Smooth muscle cell (in vitro differentiated cells): ENCODE measurements at regions not wholly inside any gene's neighbourhood (a gene's known extent, or its start where the extent isn't known, plus 50 kb on each side); places are given as distances from the start of the nearest gene placed in this dataset.
"Not testable (repeated sequence)": the region's sequence is repeated elsewhere in the genome, so short reads cannot be mapped to it uniquely, and the experiment has no call there.

ENCODE experiments used
- DNase-seq: peaks from one replicate; lab custom pipeline; 2025; ENCODE audit not compliant: unreplicated experiment; lab: John Stamatoyannopoulos, UW
- H2AFZ ChIP-seq: fragments of 200-600 bp; sonication (generic); 2 replicates; pipeline ENCODE4 v1.6.0; 2016; ENCODE audit warnings: antibody characterized with exemption, low read depth, mild to moderate bottlenecking
- H3F3A ChIP-seq: fragments of 200-600 bp; sonication (generic); 2 replicates; pipeline ENCODE4 v1.6.0; 2017; ENCODE audit warnings: antibody characterized with exemption, low read depth
- H3K27ac ChIP-seq: fragments of 200-600 bp; sonication (generic); 2 replicates; pipeline ENCODE4 v1.5.1; 2016; ENCODE audit warnings: low read depth, mild to moderate bottlenecking
- H3K27me3 ChIP-seq: fragments of 200-600 bp; sonication (generic); 2 replicates; pipeline ENCODE4 v1.6.1; 2016; ENCODE audit warnings: low read depth, mild to moderate bottlenecking
- H3K36me3 ChIP-seq: fragments of 200-600 bp; sonication (generic); 2 replicates; pipeline ENCODE4 v1.5.1; 2016; ENCODE audit warnings: low read depth
- H3K4me1 ChIP-seq: fragments of 200-600 bp; sonication (generic); 2 replicates; pipeline ENCODE4 v1.5.1; 2016; ENCODE audit warnings: low read depth
- H3K4me2 ChIP-seq: fragments of 200-600 bp; sonication (generic); 2 replicates; pipeline ENCODE4 v1.6.0; 2016; ENCODE audit warnings: mild to moderate bottlenecking
- H3K4me3 ChIP-seq: fragments of 200-600 bp; sonication (generic); 2 replicates; pipeline ENCODE4 v1.5.1; 2016; ENCODE audit warnings: mild to moderate bottlenecking
- H3K79me2 ChIP-seq: fragments of 200-600 bp; sonication (generic); 2 replicates; pipeline ENCODE4 v1.6.0; 2016; ENCODE audit warnings: low read depth, mild to moderate bottlenecking
- H3K9ac ChIP-seq: fragments of 200-600 bp; sonication (generic); 2 replicates; pipeline ENCODE4 v1.6.0; 2016; ENCODE audit warnings: low read depth
- H3K9me3 ChIP-seq: fragments of 200-600 bp; sonication (generic); replicated peaks from 2 replicates; pipeline ENCODE4 v1.5.1; 2016; ENCODE audit warnings: low read depth
- H4K20me1 ChIP-seq: fragments of 200-600 bp; sonication (generic); 2 replicates; pipeline ENCODE4 v1.6.0; 2016; ENCODE audit warnings: low read depth
- CTCF ChIP-seq: fragments of 200-600 bp; sonication (generic); IDR thresholded peaks from 2 replicates; pipeline ENCODE4 v1.5.1; 2017; ENCODE audit warnings: borderline replicate concordance, mild to moderate bottlenecking, antibody characterized with exemption; ENCODE audit not compliant: insufficient read depth, poor library complexity, severe bottlenecking
- WGBS: methylation state at CpG from one replicate; pipeline ENCODE4 v1.1.7; 2016; ENCODE audit warnings: low lambda C conversion rate; 5-methylcytosine and 5-hydroxymethylcytosine counted together

- no peak overlapping the region for H2AFZ ChIP-seq
- no peak overlapping the region for H3K4me2 ChIP-seq
- no peaks in the 10 kb centered on the region for H4K20me1 ChIP-seq
- WGBS = 81% methylated on average over 6 of the region's 6 CpGs
- H3K79me2 ChIP-seq = no peaks in the 10 kb centered on the region
- H3K27me3 ChIP-seq = no peaks in the 10 kb centered on the region
- H3K27ac ChIP-seq = no peak overlapping the region
- no peak for TF ChIP-seq CTCF
- H3K9ac ChIP-seq = no peak overlapping the region
- peaks cover 25% of the 10 kb centered on the region for H3K4me1 ChIP-seq
- no peak for DNase-seq
- H3F3A ChIP-seq = no peaks in the 10 kb centered on the region
- no peak overlapping the region for H3K4me3 ChIP-seq
- no peaks in the 10 kb centered on the region for H3K36me3 ChIP-seq
- H3K9me3 ChIP-seq = no peaks in the 10 kb centered on the region
Observed at GRCh38 chr3:186451371-186451770, 89.3 kb upstream of the DGKG start.

- Histone ChIP-seq H4K20me1 (no peaks in the 10 kb centered on the region), H3K27ac (no peak overlapping the region), H3K4me1 (no peaks in the 10 kb centered on the region), H3K27me3 (no peaks in the 10 kb centered on the region), H3K9ac (no peak overlapping the region), H2AFZ (no peak overlapping the region), H3K4me2 (no peak overlapping the region), H3K9me3 (no peaks in the 10 kb centered on the region), H3K79me2 (no peaks in the 10 kb centered on the region), H3F3A (no peaks in the 10 kb centered on the region), H3K36me3 (no peaks in the 10 kb centered on the region), H3K4me3 (no peak overlapping the region)
- no peak for TF ChIP-seq CTCF
- 88% methylated on average over 7 of the region's 7 CpGs for WGBS
- no peak for DNase-seq
Observed at GRCh38 chr3:186444974-186445373, 82.9 kb upstream of the DGKG start.

- H3K4me3 ChIP-seq = no peak overlapping the region
- H3K27me3 ChIP-seq = no peaks in the 10 kb centered on the region
- DNase-seq = no peak
- H3K36me3 ChIP-seq = no peaks in the 10 kb centered on the region
- TF ChIP-seq CTCF = no peak
- no peak overlapping the region for H3K27ac ChIP-seq
- no peaks in the 10 kb centered on the region for H3K9me3 ChIP-seq
- no peaks in the 10 kb centered on the region for H4K20me1 ChIP-seq
- no peaks in the 10 kb centered on the region for H3F3A ChIP-seq
- H3K4me2 ChIP-seq = no peak overlapping the region
- H3K79me2 ChIP-seq = no peaks in the 10 kb centered on the region
- no peak overlapping the region for H3K9ac ChIP-seq
- no peak overlapping the region for H2AFZ ChIP-seq
- H3K4me1 ChIP-seq = no peaks in the 10 kb centered on the region
Observed at GRCh38 chr3:186444288-186444687, 82.3 kb upstream of the DGKG start.

- H3K79me2 ChIP-seq, H3K9me3 ChIP-seq, H3F3A ChIP-seq, H2AFZ ChIP-seq, H3K27ac ChIP-seq, H3K4me3 ChIP-seq, H3K27me3 ChIP-seq, H3K9ac ChIP-seq, H3K36me3 ChIP-seq, H3K4me1 ChIP-seq, DNase-seq, H3K4me2 ChIP-seq, H4K20me1 ChIP-seq: not testable (repeated sequence)
- WGBS = 84% methylated on average over 9 of the region's 9 CpGs
Observed at GRCh38 chr3:186442979-186443378, 80.9 kb upstream of the DGKG start.
